ENCODE measurements at regions not wholly inside any gene's neighbourhood (a gene's known extent, or its start where the extent isn't known, plus 50 kb on each side); places are given as distances from the start of the nearest gene placed in this dataset.

- in situ Hi-C loops (cut with MboI) (no loop called here), intact Hi-C loops (cut with micrococcal nuclease) (no loop called here)
- CTCF ChIA-PET (ENCODE audit: low intra/inter-chr PET ratio): no interaction called here
- Histone ChIP-seq H3K27me3 (ENCODE audit: control insufficient read depth in 2 of 2, insufficient read depth in 2 of 2, low read length in 2 of 2) (no peaks in the 10 kb centered on the region), H3K4me3 (no peak overlapping the region), H3K4me2 (ENCODE audit: insufficient read depth, low read length) (no peak overlapping the region), H3K27ac (ENCODE audit: extremely low read depth, low read depth, low read length) (no peak overlapping the region), H3K9me3 (replicated peaks; ENCODE audit: control insufficient read depth, insufficient read depth, low read depth, low read length) (no peaks in the 10 kb centered on the region), H3K9me1 (ENCODE audit: control insufficient read depth, insufficient read depth, low read length) (no peaks in the 10 kb centered on the region), H3K4me1 (replicated peaks in 1 of 2; ENCODE audit: control insufficient read depth in 2 of 2, insufficient read depth in 2 of 2, low read length in 2 of 2) (no peaks in the 10 kb centered on the region), H3K79me2 (ENCODE audit: control insufficient read depth, insufficient read depth, low read length) (no peaks in the 10 kb centered on the region), H3K36me3 (ENCODE audit: control insufficient read depth, insufficient read depth, low read length) (no peaks in the 10 kb centered on the region), H3K9ac (ENCODE audit: insufficient read depth in 1 of 2, low read depth in 2 of 2, low read length in 2 of 2) (no peak overlapping the region), H4K20me1 (replicated peaks; ENCODE audit: control insufficient read depth, insufficient read depth, low read length) (no peaks in the 10 kb centered on the region), H2AFZ (ENCODE audit: low read depth, low read length) (no peak overlapping the region)
- 0% methylated on average over 3 of the region's 4 CpGs for WGBS (ENCODE audit: insufficient coverage, low coverage, missing lambda C conversion rate)
- ATAC-seq: no peak
- FAIRE-seq: no peak
- no peak for TF ChIP-seq BRCA1 (IDR thresholded peaks at IDR 0.05)
- no peak for TF ChIP-seq BRCA1 (CRISPR knock-in tag; IDR thresholded peaks at IDR 0.05)
- TF ChIP-seq ETS1 (conservative IDR thresholded peaks at IDR 0.05; ENCODE audit: control insufficient read depth, low read depth, low read length): no peak
- TF ChIP-seq ILK (tag; IDR thresholded peaks at IDR 0.05; ENCODE audit: borderline replicate concordance, low read depth): no peak
- no peak for TF ChIP-seq BHLHE40 (IDR thresholded peaks at IDR 0.05; ENCODE audit: low read length)
- DNase-seq (ENCODE audit: extremely low read depth in 1 of 4, low spot score in 3 of 4): no peak
- POLR2A ChIA-PET: no interaction called here
- BruUV-seq (replicated peaks): no TSS peak
Measured at GRCh38 chr14:62247266-62247665, 485.0 kb downstream of the SNAPC1 start.

GRCh38 chr14:62251237-62251636, 489.0 kb downstream of the SNAPC1 start:
- Histone ChIP-seq H3K36me3 (ENCODE audit: control insufficient read depth, insufficient read depth, low read length) (no peaks in the 10 kb centered on the region), H3K4me3 (no peak overlapping the region), H3K79me2 (ENCODE audit: control insufficient read depth, insufficient read depth, low read length) (no peaks in the 10 kb centered on the region), H3K4me1 (replicated peaks in 1 of 2; ENCODE audit: control insufficient read depth in 2 of 2, insufficient read depth in 2 of 2, low read length in 2 of 2) (no peaks in the 10 kb centered on the region), H3K9me1 (ENCODE audit: control insufficient read depth, insufficient read depth, low read length) (no peaks in the 10 kb centered on the region), H3K9ac (ENCODE audit: insufficient read depth in 1 of 2, low read depth in 2 of 2, low read length in 2 of 2) (no peak overlapping the region), H3K27ac (ENCODE audit: extremely low read depth, low read depth, low read length) (no peak overlapping the region), H3K27me3 (ENCODE audit: control insufficient read depth in 2 of 2, insufficient read depth in 2 of 2, low read length in 2 of 2) (no peaks in the 10 kb centered on the region), H4K20me1 (replicated peaks; ENCODE audit: control insufficient read depth, insufficient read depth, low read length) (no peaks in the 10 kb centered on the region), H2AFZ (ENCODE audit: low read depth, low read length) (no peak overlapping the region), H3K4me2 (ENCODE audit: insufficient read depth, low read length) (no peak overlapping the region), H3K9me3 (replicated peaks; ENCODE audit: control insufficient read depth, insufficient read depth, low read depth, low read length) (no peaks in the 10 kb centered on the region)
- POLR2A ChIA-PET: no interaction called here
- intact Hi-C loops (cut with micrococcal nuclease) (no loop called here), in situ Hi-C loops (cut with MboI) (no loop called here)
- WGBS (ENCODE audit: insufficient coverage, low coverage, missing lambda C conversion rate): 0% methylated on average over 4 of the region's 4 CpGs
- CTCF ChIA-PET (ENCODE audit: low intra/inter-chr PET ratio): no interaction called here
- DNase-seq (ENCODE audit: extremely low read depth in 1 of 4, low spot score in 3 of 4): no peak
- TF ChIP-seq ZFP91 (CRISPR knock-in tag; IDR thresholded peaks at IDR 0.05): no peak
- TF ChIP-seq CHD1 (IDR thresholded peaks at IDR 0.05; ENCODE audit: low read length): no peak
- no peak for FAIRE-seq
- ATAC-seq: no peak
- no TSS peak for BruUV-seq (replicated peaks)
